ENCODE measurements at regions not wholly inside any gene's neighbourhood (a gene's known extent, or its start where the extent isn't known, plus 50 kb on each side); places are given as distances from the start of the nearest gene placed in this dataset.

DNA sequence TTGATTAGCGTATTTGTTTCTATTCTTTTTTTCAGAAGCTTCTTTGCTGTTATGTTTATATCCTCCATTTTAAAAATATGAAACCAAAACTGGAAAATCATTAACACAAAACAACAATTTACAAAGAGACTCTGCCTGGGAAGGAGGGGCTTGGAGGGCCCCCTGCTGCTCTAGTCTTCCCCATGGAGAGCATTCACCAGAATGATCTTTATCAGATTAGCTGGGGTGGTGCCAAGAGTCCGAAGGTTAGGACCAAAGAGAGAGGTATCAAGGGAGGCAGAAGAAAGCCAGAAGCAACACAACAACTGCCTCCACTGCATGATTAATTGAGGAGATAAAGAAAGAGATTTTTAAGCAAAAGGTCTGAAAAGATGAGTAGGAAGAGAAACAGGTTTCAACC is 218.6 kb downstream of the IRS1 start:
- H3K27ac ChIP-seq = no peak overlapping the region
- no peak for TF ChIP-seq ZFX (IDR thresholded peaks at IDR 0.05)
- TF ChIP-seq CTCF (conservative IDR thresholded peaks at IDR 0.05) = no peak

DNA sequence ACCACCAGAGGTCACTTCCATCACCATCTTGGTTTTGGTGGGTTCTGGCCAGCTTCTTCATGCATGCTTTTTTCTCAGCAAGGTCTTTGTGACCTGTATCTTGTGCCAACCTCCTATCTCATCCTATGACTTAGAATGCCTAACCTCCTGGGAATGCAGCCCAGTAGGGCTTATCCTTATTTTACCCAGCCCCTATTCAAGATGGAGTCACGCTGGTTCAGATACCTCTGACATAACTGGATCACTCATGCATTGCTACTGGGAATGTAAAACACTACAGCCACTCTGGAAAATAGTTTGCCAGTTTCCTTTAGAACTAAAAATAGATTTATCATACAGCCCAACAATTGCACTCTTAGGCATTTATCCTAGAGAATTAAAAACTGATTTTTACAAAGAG is 219.2 kb downstream of the IRS1 start:
- no peak overlapping the region for H3K27ac ChIP-seq
- TF ChIP-seq CTCF (conservative IDR thresholded peaks at IDR 0.05) = no peak
- TF ChIP-seq ZFX (IDR thresholded peaks at IDR 0.05) = no peak

GRCh38 chr2:226579519-226579918 is 220.1 kb downstream of the IRS1 start:
- H3K27ac ChIP-seq = no peak overlapping the region

GRCh38 chr2:226578879-226579278 is 220.7 kb downstream of the IRS1 start:
- no peak overlapping the region for H3K27ac ChIP-seq
- TF ChIP-seq ZFX (IDR thresholded peaks at IDR 0.05) (no peak), CTCF (conservative IDR thresholded peaks at IDR 0.05) (no peak)

More at GRCh38 chr2:226579519-226579918, 220.1 kb downstream of the IRS1 start:
- TF ChIP-seq CTCF (conservative IDR thresholded peaks at IDR 0.05) (no peak), ZFX (IDR thresholded peaks at IDR 0.05) (no peak)

GRCh38 chr2:226578373-226578772 is 221.2 kb downstream of the IRS1 start:
- H3K27ac ChIP-seq = no peak overlapping the region
- TF ChIP-seq CTCF (conservative IDR thresholded peaks at IDR 0.05) (no peak), ZFX (IDR thresholded peaks at IDR 0.05) (no peak)

DNA sequence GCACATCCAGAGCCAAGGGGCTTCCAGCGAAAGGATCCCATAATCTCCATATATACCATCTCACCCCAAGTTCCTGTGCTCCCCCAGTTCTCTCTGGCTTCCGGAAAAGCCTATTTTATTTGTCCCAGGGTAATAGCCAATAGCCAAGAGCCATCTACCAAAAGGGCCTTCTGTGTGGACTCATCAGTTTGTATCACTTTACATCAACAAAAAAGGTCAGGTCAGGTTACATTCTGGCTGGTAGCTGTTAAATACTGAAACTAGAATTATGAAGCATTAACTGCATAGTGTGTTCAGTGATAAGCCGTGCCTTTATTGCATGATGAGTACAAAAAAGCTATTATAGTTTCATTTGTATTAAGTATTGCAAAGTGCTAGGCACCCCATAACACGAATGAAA is 223.7 kb downstream of the IRS1 start:
- no peak for TF ChIP-seq ZFX (IDR thresholded peaks at IDR 0.05)
- no peak for TF ChIP-seq CTCF (conservative IDR thresholded peaks at IDR 0.05)
- H3K27ac ChIP-seq = no peak overlapping the region

DNA sequence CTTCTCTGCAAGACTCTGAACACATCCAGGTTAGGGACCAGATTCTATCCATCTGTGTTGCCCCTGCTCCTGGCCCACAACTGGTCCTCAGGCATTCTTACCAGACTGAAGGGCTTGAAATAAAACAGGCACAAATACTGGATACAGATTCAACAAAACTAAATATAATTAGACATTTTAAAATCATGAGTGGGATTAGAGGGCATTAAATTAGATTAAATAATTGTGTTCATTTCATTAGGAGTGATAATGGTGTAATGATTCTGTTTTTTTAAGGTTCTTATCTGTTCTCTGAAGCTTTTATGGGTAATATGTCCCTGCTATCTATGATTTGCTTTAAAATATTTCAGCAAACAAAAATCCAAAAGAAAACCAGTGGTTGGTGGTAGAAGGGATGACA is 226.5 kb downstream of the IRS1 start:
- no peak overlapping the region for H3K27ac ChIP-seq
- TF ChIP-seq ZFX (IDR thresholded peaks at IDR 0.05) = no peak
- no peak for TF ChIP-seq CTCF (conservative IDR thresholded peaks at IDR 0.05)
